Caco-2 (cell line): ENCODE measurements at regions not wholly inside any gene's neighbourhood (a gene's known extent, or its start where the extent isn't known, plus 50 kb on each side); places are given as distances from the start of the nearest gene placed in this dataset.

Experiments used
- BruUV-seq: library from RNA; stranded (reverse); fragments of 400-500 nt; replicated peaks from 2 replicates; lab custom pipeline; 2021; lab: Mats Ljungman, UMichigan
- CTCF ChIA-PET: fragments of 300-600 bp; sonication (Branson Sonifier 250); formaldehyde crosslinking; loops from one replicate; lab custom pipeline; 2022; ENCODE audit warnings: antibody characterized with exemption; lab: Charles Lee
- POLR2A ChIA-PET: fragments of 300-600 bp; sonication (Branson Sonifier 250); formaldehyde crosslinking; loops from one replicate; lab custom pipeline; 2022; ENCODE audit warnings: antibody characterized with exemption; lab: Charles Lee
- DNase-seq, 2 experiments: peaks; one replicate each; pipeline versions ENCODE4 v3.0.0 to v3.0.0-alpha.2; 2020 to 2022
- H3K27me3 ChIP-seq: replicated peaks from 2 replicates; pipeline ENCODE4 v1.6.0; 2011; ENCODE audit warnings: low read length; ENCODE audit not compliant: control insufficient read depth, insufficient read depth
- H3K36me3 ChIP-seq: 2 replicates; pipeline ENCODE4 v1.5.1; 2011; ENCODE audit warnings: low read length; ENCODE audit not compliant: control insufficient read depth, insufficient read depth
- H3K4me1 ChIP-seq: fragments of 250-450 bp; sonication (Bioruptor Pico); 2 replicates; pipeline ENCODE4 v1.5.1; 2020; ENCODE audit warnings: mild to moderate bottlenecking
- H3K4me3 ChIP-seq: 2 replicates; pipeline ENCODE4 v1.5.1; 2011; ENCODE audit warnings: low read depth, mild to moderate bottlenecking, control low read depth, low read length
- H3K9me3 ChIP-seq: fragments of 250-450 bp; sonication (Bioruptor Pico); 2 replicates; pipeline ENCODE4 v1.5.1; 2020; ENCODE audit warnings: mild to moderate bottlenecking, moderate library complexity
- H3K27ac Mint-ChIP-seq: one replicate; pipeline ENCODE4 v1.8.0; 2022; ENCODE audit warnings: mixed read lengths; ENCODE audit not compliant: unreplicated experiment
- H3K27me3 Mint-ChIP-seq: one replicate; pipeline ENCODE4 v1.8.0; 2022; ENCODE audit warnings: mixed read lengths; ENCODE audit not compliant: insufficient read depth, unreplicated experiment
- H3K36me3 Mint-ChIP-seq: one replicate; pipeline ENCODE4 v1.8.0; 2022; ENCODE audit warnings: mild to moderate bottlenecking, mixed read lengths; ENCODE audit not compliant: insufficient read depth, unreplicated experiment
- H3K4me1 Mint-ChIP-seq: one replicate; pipeline ENCODE4 v1.8.0; 2022; ENCODE audit warnings: low read depth, mixed read lengths; ENCODE audit not compliant: unreplicated experiment
- H3K4me3 Mint-ChIP-seq: one replicate; pipeline ENCODE4 v1.8.0; 2022; ENCODE audit warnings: mild to moderate bottlenecking, moderate library complexity, mixed read lengths; ENCODE audit not compliant: unreplicated experiment
- H3K9me3 Mint-ChIP-seq: one replicate; pipeline ENCODE4 v1.8.0; 2022; ENCODE audit warnings: mixed read lengths; ENCODE audit not compliant: unreplicated experiment
- CTCF ChIP-seq, 2 experiments: fragments of 200-600 bp in 1 of 2; IDR thresholded peaks; 1 replicate in 1 of 2; 2 replicates in 1 of 2; pipeline versions ENCODE4 v1.5.1 to v1.8.0; 2011 to 2022; ENCODE audit warnings: antibody characterized with exemption in 1 of 2, control low read depth in 1 of 2, inconsistent platforms in 1 of 2, low read depth in 1 of 2, low read length in 1 of 2, mild to moderate bottlenecking in 1 of 2, moderate library complexity in 1 of 2; ENCODE audit not compliant: insufficient read depth in 1 of 2, severe bottlenecking in 1 of 2, unreplicated experiment in 1 of 2
- intact Hi-C: fragments of 100-400 bp; cut with micrococcal nuclease; formaldehyde crosslinking; loops from one replicate; pipeline ENCODE4 v1.10.0; 2022; ENCODE audit not compliant: unreplicated experiment

GRCh38 chr2:5975401-5975800 is 283.2 kb downstream of the SOX11 start:
- Histone ChIP-seq H3K4me3 (no peak overlapping the region), H3K9me3 (no peaks in the 10 kb centered on the region), H3K27me3 (no peaks in the 10 kb centered on the region), H3K36me3 (no peaks in the 10 kb centered on the region), H3K4me1 (no peaks in the 10 kb centered on the region; the same call in 1 of the 2 replicates)
- Mint-ChIP-seq H3K36me3 (no peaks in the 10 kb centered on the region), H3K9me3 (no peaks in the 10 kb centered on the region), H3K4me1 (no peaks in the 10 kb centered on the region), H3K27ac (no peak overlapping the region), H3K4me3 (no peak overlapping the region), H3K27me3 (no peaks in the 10 kb centered on the region)
- POLR2A ChIA-PET, result no interaction called here
- BruUV-seq, result no TSS peak
- CTCF ChIA-PET, result no interaction called here
- intact Hi-C loops, result no loop called here
- no peak for TF ChIP-seq CTCF (IDR thresholded peaks at IDR 0.05; ENCODE audit: insufficient read depth in 1 of 2, low read depth in 1 of 2, low read length in 1 of 2, severe bottlenecking in 1 of 2, unreplicated experiment in 1 of 2)
- DNase-seq, result no peak

- Histone ChIP-seq H3K4me1 (no peaks in the 10 kb centered on the region; the same call in 1 of the 2 replicates), H3K4me3 (no peak overlapping the region), H3K36me3 (no peaks in the 10 kb centered on the region), H3K27me3 (no peaks in the 10 kb centered on the region), H3K9me3 (no peaks in the 10 kb centered on the region)
- ChIA-PET POLR2A (no interaction called here), CTCF (no interaction called here)
- Mint-ChIP-seq H3K9me3 (no peaks in the 10 kb centered on the region), H3K36me3 (no peaks in the 10 kb centered on the region), H3K4me1 (no peaks in the 10 kb centered on the region), H3K27ac (no peak overlapping the region), H3K27me3 (no peaks in the 10 kb centered on the region), H3K4me3 (no peak overlapping the region)
- no peak for DNase-seq
- no TSS peak for BruUV-seq
- TF ChIP-seq CTCF (IDR thresholded peaks at IDR 0.05; ENCODE audit: insufficient read depth in 1 of 2, low read depth in 1 of 2, low read length in 1 of 2, severe bottlenecking in 1 of 2, unreplicated experiment in 1 of 2), result no peak
- intact Hi-C loops, result no loop called here
Observed at GRCh38 chr2:5976531-5977065, 284.4 kb downstream of the SOX11 start.

- Histone ChIP-seq H3K27me3 (no peaks in the 10 kb centered on the region), H3K4me3 (no peak overlapping the region)
- H3K4me3 Mint-ChIP-seq, result no peak overlapping the region
Observed at GRCh38 chr2:5977477-5977876, 285.3 kb downstream of the SOX11 start.

More at GRCh38 chr2:5977477-5977876, 285.3 kb downstream of the SOX11 start:
- H3K27ac Mint-ChIP-seq, result no peak overlapping the region
- H3K4me1 Mint-ChIP-seq, result no peaks in the 10 kb centered on the region
- no peaks in the 10 kb centered on the region for H3K36me3 Mint-ChIP-seq
- POLR2A ChIA-PET, result no interaction called here
- BruUV-seq, result no TSS peak
- Histone ChIP-seq H3K9me3 (no peaks in the 10 kb centered on the region), H3K36me3 (no peaks in the 10 kb centered on the region), H3K4me1 (no peaks in the 10 kb centered on the region; the same call in 1 of the 2 replicates)
- H3K9me3 Mint-ChIP-seq, result no peaks in the 10 kb centered on the region
- DNase-seq, result no peak
- intact Hi-C loops, result no loop called here
- TF ChIP-seq CTCF (IDR thresholded peaks at IDR 0.05; ENCODE audit: insufficient read depth in 1 of 2, low read depth in 1 of 2, low read length in 1 of 2, severe bottlenecking in 1 of 2, unreplicated experiment in 1 of 2), result no peak
- no peaks in the 10 kb centered on the region for H3K27me3 Mint-ChIP-seq
- CTCF ChIA-PET, result no interaction called here
